ENCODE measurements at regions not wholly inside any gene's neighbourhood (a gene's known extent, or its start where the extent isn't known, plus 50 kb on each side); places are given as distances from the start of the nearest gene placed in this dataset.

DNA sequence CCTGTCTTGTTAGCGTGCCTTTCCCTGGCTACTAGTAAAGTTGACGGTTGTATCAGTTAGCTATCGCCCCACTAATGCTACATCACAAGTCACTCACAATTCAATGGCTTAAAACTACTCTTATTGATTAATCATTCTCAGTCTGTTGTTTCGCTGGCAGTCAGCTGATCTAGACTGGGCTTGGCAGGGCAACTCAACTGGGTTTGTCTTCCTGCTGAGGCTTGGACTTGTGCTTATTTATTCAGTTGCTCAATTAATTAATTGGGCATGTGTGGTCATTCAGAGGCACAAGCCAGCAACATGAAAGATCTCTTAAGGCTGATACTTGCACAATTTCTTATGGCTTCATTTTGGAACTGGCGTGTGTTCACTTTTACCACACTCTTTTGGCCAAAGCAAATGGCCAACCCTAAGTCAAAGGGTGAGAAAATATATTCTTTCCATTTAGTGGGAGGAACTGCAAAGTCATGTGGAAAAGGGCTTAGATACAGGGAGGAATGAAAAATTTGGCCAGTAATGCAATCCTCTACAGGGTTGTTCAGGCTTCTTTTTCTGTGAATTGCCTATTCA, 333.5 kb downstream of the GPR37 start:
- Mint-ChIP-seq H3K36me3 (ENCODE audit: low read depth) (no peaks in the 10 kb centered on the region), H3K4me1 (peaks cover 6% of the 10 kb centered on the region), H3K4me3 (no peak overlapping the region), H3K27me3 (ENCODE audit: low read depth) (no peaks in the 10 kb centered on the region), H3K9me3 (no peaks in the 10 kb centered on the region), H3K27ac (no peak overlapping the region)
- TF ChIP-seq, protein P1, sequence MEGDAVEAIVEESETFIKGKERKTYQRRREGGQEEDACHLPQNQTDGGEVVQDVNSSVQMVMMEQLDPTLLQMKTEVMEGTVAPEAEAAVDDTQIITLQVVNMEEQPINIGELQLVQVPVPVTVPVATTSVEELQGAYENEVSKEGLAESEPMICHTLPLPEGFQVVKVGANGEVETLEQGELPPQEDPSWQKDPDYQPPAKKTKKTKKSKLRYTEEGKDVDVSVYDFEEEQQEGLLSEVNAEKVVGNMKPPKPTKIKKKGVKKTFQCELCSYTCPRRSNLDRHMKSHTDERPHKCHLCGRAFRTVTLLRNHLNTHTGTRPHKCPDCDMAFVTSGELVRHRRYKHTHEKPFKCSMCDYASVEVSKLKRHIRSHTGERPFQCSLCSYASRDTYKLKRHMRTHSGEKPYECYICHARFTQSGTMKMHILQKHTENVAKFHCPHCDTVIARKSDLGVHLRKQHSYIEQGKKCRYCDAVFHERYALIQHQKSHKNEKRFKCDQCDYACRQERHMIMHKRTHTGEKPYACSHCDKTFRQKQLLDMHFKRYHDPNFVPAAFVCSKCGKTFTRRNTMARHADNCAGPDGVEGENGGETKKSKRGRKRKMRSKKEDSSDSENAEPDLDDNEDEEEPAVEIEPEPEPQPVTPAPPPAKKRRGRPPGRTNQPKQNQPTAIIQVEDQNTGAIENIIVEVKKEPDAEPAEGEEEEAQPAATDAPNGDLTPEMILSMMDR (IDR thresholded peaks at IDR 0.05; ENCODE audit: unreplicated experiment in 3 of 3) = no peak

DNA sequence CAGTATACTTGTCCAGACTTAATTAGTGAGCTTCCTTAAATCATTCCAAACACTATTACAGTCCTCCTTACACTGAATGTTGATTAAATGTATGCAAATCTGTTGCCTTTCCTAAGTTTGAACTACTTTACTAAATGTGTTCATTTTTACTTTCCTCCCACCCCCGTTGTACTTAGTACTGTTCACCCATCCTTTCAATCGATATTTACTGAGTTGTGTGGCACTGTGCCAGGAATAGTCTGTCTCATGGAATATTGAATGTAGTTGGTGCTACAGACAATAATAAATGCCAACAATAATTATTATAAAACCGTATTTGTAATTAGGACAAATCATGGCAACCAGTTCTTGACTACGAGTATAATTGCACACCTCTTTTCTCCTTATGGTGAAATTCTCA, 335.7 kb downstream of the GPR37 start:
- H3K4me3 Mint-ChIP-seq = no peak overlapping the region
- H3K27me3 Mint-ChIP-seq (ENCODE audit: low read depth) = no peaks in the 10 kb centered on the region
- no peaks in the 10 kb centered on the region for H3K36me3 Mint-ChIP-seq (ENCODE audit: low read depth)
- peaks cover 13% of the 10 kb centered on the region for H3K4me1 Mint-ChIP-seq
- no peaks in the 10 kb centered on the region for H3K9me3 Mint-ChIP-seq
- TF ChIP-seq, protein P1 (IDR thresholded peaks at IDR 0.05; ENCODE audit: unreplicated experiment in 3 of 3) = no peak
- no peak overlapping the region for H3K27ac Mint-ChIP-seq

DNA sequence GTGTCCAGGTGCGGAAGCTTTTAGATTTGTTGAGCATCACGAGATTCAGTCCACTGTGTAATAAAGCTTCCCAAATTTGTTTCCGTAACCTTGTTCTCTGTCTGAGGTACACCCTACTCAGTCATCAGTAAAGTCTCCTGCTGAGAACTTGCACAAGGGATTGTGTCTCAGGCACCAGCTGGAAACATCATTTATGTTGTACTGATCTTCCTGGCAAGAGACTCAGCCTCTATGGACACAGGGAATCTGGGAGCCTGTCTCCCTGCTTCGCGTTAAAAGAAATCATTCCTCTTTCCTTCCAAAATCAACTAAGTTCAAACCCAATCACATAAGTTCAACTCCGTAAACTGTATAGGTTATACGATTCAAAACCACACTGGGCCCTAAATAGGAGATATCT, 336.8 kb downstream of the GPR37 start:
- H3K4me1 Mint-ChIP-seq = peaks cover 13% of the 10 kb centered on the region
- H3K36me3 Mint-ChIP-seq (ENCODE audit: low read depth) = no peaks in the 10 kb centered on the region
- H3K27ac Mint-ChIP-seq = no peak overlapping the region
- no peak overlapping the region for H3K4me3 Mint-ChIP-seq
- no peaks in the 10 kb centered on the region for H3K9me3 Mint-ChIP-seq
- H3K27me3 Mint-ChIP-seq (ENCODE audit: low read depth) = no peaks in the 10 kb centered on the region
- TF ChIP-seq, protein P1 (IDR thresholded peaks at IDR 0.05; ENCODE audit: unreplicated experiment in 3 of 3) = no peak

DNA sequence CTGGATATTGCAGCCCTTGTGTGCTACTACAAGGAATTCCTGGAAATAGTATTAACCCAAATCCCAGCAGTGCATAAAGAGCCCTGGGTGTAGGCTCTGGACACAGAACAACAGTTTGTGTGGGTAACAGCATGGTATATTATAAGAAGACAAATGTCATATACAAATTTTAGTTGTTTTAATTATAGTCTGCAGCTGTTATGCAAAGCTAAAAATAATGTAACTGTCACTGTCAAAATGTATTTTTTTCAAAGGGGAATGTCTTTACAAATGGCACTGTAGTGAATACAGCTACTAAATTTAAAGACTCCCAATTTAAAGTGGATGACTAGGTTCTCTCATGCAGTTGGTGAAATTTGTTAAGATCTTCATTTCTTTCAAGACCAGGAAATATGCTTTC, 339.0 kb downstream of the GPR37 start:
- H3K9me3 Mint-ChIP-seq = no peaks in the 10 kb centered on the region

DNA sequence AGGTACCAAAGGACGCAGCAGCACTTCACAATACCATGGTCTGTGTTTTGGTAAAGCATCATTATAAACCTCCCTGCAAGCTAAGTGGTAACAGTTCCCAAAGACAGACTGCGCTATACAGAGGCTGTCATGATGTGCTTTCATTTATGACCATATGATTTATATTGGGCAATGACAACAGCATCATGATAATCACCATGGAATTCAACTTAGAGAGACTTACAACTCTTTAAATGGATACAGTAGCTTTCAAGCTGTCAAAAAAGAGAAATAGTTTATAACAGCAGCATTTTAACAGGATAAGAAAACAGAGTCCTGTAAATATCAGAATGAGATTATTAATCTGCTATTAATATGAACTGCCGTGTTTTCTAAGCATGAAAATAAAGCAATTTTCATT, 341.7 kb downstream of the GPR37 start:
- Mint-ChIP-seq H3K27me3 (ENCODE audit: low read depth) (peaks cover 4% of the 10 kb centered on the region), H3K4me3 (no peak overlapping the region), H3K36me3 (ENCODE audit: low read depth) (no peaks in the 10 kb centered on the region), H3K9me3 (no peaks in the 10 kb centered on the region), H3K27ac (no peak overlapping the region), H3K4me1 (peaks cover 16% of the 10 kb centered on the region)
- TF ChIP-seq, protein P1 (IDR thresholded peaks at IDR 0.05; ENCODE audit: unreplicated experiment in 3 of 3) = no peak

More for the DNA sequence above, 339.0 kb downstream of the GPR37 start:
- Mint-ChIP-seq H3K4me3 (no peak overlapping the region), H3K27me3 (ENCODE audit: low read depth) (no peaks in the 10 kb centered on the region), H3K36me3 (ENCODE audit: low read depth) (no peaks in the 10 kb centered on the region), H3K4me1 (peaks cover 18% of the 10 kb centered on the region), H3K27ac (no peak overlapping the region)
- TF ChIP-seq, protein P1 (IDR thresholded peaks at IDR 0.05; ENCODE audit: unreplicated experiment in 3 of 3) = no peak

DNA sequence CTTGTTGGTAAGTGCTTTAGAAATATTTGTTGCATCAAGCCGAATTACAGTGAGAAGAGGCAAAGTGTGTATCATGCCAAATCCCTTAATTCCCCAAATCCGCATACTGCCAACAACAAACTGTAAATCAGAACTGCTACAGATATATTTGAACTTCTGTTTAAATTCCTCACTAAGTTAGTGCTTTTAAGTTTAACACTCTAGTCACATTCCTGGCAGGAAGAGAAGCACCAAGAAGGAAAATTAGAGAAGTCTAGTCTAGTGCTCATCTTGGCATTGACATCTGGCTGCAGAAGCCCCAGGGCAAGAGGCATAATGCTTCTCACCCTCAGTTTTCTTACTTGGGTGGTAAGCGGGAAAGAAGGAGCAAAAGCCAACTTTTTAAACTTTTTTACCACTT, 343.5 kb downstream of the GPR37 start:
- no peaks in the 10 kb centered on the region for H3K36me3 Mint-ChIP-seq (ENCODE audit: low read depth)
- H3K4me3 Mint-ChIP-seq = no peak overlapping the region
- H3K27ac Mint-ChIP-seq = no peak overlapping the region
- H3K4me1 Mint-ChIP-seq = peaks cover 12% of the 10 kb centered on the region
- TF ChIP-seq, protein P1 (IDR thresholded peaks at IDR 0.05; ENCODE audit: unreplicated experiment in 3 of 3) = no peak
- peaks cover 4% of the 10 kb centered on the region for H3K27me3 Mint-ChIP-seq (ENCODE audit: low read depth)
- no peaks in the 10 kb centered on the region for H3K9me3 Mint-ChIP-seq
